Activated CD8-positive, alpha-beta memory T cell treated with anti-CD3 and anti-CD28 coated beads for 24 hours (primary cell): ENCODE measurements at regions not wholly inside any gene's neighbourhood (a gene's known extent, or its start where the extent isn't known, plus 50 kb on each side); places are given as distances from the start of the nearest gene placed in this dataset.

ENCODE experiments used
- DNase-seq: peaks from one replicate; pipeline ENCODE4 v3.0.0-alpha.2; 2020

DNA sequence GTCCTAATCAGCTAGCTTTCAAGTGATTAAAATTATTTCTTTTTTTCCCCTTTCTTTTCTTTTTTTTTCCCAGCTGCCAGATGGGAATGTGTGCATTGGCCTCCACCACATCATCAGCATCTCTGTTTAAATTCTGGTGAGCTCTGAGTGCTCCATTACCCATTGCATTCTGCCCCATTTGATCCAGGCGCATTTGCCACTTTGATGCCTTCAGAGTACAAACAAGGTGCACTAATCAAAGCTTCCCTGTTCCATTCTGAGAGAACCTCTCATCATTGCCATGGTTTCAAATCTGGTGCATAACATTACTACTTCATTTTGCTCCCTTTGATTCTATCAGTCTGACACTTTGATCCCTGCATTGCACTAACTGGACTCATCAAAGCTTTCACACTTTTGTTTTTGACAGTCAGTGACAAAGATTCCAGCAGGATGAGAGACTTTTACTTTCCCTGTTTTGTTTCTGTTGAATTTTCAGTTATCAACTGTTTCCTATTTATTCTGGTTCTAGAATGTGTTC lies 238.8 kb upstream of the PCDH10 start:
- no peak for DNase-seq

DNA sequence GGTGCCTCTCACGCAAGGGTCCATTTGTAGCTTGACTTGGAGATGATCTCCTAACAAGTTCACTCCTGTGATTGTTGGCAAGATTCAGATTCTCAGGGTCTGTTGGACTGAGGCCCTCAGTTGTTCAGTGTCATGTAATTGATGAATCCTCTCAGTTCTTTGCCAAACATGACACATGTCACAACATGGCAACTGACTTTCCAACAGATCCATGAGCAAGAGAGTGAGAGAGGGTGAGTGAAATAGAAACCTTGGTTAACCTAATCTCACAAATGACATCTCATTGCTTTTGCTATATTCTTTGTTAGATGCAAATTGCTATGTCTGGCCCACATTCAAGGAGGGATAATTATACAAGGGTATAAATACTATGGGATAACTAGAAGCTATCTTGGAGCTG lies 231.0 kb upstream of the PCDH10 start:
- DNase-seq, result no peak

DNA sequence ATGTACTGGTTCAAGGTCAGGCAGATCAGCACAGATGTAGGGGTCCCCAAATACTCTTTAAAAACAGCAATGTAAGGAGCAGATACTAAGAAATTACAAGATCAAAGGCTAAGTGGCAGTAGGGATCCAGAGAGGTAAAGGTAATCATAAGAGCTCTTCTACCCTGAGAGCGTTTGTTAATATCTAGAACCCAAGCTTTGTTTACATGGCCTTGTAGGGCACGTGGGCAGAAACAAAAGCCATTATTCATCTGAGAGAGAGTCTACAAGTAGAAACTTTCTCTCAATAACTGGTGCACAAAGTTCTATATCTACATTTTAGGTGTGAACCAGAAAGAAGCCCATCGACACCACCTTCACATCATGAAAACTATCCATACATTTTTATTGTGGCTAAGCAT lies 225.6 kb upstream of the PCDH10 start:
- DNase-seq, result no peak

DNA sequence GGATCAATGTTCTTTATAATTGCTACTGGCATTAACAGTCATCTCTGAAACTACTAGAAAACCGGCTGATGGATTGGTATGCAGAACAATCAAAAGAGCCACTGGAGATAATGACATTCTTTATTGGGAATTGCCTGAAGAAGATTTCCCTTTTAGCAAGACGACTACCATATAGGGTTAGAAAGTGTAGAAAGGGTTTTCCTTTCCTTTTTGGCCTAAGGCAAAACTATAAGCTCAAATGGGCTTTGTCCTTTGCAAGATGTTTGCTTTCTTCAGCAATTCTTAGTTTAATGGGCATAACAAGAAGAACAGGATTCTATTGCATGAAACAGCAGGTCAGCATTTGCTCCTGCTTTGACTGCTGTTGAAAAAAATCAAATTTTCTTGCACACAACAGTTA lies 214.2 kb upstream of the PCDH10 start:
- DNase-seq, result no peak

DNA sequence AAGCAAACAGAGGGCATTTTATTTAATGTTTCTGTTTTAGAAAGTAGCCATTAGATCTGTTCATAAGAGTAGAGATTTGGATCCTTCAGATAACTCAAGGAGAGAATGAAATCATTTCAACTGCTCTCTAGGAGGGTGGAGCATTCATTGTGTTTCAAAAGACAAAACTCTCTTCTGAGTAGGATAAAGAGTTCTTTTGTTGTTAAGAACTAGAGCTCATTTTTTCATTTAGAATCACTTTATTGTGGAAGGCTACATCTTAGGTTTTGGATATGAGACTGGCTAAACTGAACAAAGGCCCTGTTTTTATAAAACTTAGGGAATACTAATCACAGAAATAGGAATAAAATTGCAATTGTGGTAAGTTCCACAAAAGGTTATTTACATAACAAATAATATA lies 193.9 kb upstream of the PCDH10 start:
- no peak for DNase-seq

DNA sequence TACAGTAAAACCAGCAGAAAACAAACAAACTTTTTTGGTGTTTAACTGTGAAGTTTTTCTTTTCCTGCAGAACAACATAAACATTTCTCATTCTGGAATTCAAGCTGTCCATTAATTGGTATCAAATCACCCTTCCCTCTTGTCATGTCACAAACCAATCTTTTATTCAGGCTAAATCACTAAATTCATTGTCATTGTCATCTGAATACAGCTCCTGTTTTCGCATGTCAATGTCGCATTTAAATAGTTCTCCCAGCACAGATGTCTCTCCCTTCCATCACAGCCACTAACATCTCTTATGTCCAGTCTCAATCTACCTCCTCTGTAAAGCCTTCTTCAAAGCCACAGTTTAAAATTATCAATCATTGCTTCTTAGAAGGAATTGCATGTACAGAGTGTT lies 192.1 kb upstream of the PCDH10 start:
- DNase-seq, result no peak

DNA sequence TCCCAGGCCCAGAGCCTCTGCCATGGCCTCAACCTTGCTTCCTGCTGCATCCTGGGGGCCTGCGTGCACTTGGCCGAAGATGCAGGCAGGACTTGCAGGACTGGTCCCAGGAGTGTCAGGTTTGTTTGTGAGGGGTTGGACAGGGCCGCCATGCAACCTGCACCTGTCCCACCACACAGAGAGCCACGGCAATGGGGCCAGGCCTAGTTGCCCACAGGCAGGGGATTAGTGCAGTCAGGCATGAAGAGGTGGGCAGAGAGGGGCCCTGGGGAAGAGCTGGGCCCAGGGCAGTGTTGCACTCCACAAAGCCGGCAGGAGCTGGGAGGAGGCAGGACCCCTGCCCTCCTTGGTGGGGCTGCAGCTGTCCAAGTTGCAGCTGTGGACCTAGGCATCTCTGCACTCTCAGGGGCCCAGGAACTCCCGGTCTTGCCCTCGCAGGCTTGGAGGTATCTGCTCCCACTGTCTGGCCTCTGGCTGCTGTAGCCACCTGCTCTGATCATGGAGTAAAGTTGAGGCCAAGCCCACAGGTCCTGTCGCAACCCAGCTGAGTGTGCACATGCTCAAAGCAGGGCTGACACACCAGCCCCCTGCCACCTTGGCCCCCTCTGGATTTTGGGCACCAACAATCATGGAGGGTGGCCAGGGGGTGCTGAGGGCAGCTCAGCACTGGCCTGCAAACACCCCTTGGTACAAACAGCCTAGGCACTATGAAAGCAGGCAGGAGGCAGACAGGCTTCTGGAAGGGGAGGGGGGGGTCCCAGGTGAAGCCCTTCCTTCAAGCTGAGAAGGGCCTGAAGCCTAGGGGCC lies 190.4 kb upstream of the PCDH10 start:
- no peak for DNase-seq

DNA sequence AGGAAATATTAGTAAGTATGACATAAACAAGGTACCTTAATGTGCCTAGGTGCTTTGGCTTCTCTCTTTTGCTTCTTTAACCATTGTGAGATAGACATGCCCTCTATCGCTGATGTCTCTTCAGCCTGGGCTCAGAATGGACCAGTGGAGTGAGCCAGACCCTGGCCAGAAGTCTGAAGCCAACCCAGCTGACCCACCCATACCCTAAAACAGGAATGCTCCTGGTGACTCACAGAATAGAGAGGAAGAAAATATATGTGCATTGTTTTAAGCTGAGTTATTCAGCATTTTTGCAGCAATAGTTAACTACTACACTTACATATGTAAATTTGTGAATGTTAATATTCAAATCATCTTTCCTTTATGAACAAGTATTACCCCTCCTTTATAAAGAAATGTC lies 167.5 kb upstream of the PCDH10 start:
- no peak for DNase-seq

DNA sequence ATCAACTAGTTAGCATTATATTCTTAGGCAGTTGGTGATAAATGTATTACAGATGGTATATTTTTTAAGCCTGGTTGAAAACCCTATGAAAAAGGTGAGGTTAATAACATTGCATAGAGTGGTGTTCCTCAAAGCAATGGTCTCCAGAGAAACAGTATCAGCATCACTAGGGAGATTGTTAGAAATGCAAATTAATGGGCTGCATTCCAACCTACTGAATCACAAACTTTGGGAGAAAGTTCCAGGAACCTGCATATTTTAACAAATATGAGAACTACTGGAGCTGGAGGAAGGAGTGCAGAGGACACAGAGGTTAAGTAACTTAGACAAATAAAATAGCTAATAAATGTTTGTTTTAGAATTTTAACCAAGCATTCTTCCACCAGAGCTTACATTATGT lies 166.9 kb upstream of the PCDH10 start:
- DNase-seq, result no peak

DNA sequence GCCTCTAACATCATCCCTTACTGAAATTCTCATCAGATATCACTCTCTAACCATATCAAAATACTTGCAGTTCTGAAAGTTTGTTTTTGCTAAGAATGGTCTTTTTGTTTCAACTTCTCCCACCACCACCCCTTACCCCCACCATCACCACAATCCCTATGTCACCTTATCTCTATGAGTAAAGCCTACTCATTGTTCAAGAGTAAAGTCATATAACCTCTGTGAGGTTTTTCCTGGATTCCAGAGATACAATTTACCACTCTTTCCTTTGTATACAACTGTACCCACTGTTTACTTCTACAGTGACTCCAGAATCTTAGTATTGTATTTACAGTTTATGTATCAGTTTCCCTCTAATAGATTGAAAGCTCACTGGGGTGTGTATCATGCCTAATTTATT lies 158.0 kb upstream of the PCDH10 start:
- no peak for DNase-seq

DNA sequence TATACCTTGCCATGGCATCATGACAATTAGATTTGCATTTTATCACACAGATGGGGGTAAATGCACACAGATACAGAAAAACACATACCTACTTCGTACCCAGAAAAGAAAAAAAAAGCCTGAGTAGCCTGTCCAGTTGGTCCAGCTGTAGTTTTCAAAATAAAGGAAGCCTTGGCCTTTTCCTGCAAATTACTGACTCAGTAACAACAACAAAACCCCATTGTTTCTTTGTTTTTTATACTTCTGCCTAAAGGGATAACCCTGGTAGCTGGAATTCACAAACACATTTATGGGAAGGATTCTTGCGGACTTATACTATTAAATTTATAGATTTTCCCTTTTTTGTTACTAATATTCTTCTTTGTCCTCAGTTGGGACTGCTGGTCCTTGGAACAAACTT lies 156.4 kb upstream of the PCDH10 start:
- no peak for DNase-seq

DNA sequence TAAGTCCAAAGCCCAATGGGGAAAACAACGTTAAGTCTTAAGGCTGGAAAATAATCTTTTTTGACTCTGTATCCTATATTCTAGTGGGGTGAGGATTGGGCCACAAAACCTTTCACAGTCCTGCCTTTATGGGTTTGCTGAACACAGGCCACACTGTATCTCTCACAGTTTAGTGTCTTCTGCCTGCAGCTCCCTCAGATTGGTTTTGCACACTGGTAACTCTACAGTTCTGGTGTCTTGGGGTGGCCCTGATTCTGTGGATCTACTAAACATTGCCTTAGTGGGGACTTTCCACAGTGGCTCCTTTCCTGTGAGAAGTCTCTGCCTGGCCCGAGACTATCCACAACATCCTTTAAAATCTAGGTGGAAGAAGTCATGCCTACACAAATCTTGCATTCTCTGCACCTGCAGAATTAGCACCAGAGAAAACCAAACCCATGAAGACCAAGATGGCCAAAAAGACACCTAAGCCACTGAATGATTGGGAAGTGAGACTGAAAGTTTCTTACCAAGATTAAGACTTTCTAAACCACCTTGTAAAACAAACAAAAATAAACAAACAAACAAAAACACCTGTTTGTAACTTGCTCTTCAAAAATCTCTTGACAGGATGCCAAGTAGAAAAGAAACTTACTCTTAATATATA lies 150.4 kb upstream of the PCDH10 start:
- no peak for DNase-seq

DNA sequence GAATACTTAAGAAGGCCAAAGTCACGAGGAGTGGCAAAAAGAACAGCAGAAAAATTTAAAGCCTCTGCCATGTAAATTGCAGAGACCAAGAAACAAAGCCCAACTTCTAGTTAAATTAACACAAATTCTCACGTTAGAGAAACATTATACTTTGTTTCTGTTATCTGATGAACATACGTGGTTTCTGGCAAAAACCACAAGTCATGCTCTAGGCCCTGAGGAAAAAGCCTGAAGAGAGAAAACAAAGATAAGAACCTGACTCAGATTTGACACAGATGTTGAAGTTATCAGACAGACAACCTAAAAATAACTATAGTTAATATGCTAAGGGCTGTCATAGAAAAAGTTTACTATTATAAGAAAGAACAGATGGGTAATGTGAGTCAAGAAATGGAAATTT lies 149.1 kb upstream of the PCDH10 start:
- DNase-seq, result no peak

DNA sequence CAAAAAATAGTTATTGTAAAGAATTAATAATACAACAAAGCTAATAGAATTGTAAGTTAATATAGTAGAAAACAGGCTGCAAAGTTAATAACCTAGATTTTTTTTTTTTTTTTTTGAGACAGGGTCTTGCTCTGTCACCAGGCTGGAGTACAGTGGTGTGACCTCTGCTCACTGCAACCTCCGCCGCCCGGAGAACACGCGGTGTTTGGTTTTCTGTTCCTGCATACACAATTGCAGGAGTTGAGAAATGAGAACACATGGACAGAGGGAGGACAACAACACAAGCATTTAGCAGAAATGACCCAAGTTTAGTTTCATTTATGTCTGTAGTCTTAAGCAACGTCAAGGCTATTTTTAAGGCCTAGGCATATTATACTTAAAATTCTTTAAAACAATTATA lies 145.9 kb upstream of the PCDH10 start:
- DNase-seq, result no peak

DNA sequence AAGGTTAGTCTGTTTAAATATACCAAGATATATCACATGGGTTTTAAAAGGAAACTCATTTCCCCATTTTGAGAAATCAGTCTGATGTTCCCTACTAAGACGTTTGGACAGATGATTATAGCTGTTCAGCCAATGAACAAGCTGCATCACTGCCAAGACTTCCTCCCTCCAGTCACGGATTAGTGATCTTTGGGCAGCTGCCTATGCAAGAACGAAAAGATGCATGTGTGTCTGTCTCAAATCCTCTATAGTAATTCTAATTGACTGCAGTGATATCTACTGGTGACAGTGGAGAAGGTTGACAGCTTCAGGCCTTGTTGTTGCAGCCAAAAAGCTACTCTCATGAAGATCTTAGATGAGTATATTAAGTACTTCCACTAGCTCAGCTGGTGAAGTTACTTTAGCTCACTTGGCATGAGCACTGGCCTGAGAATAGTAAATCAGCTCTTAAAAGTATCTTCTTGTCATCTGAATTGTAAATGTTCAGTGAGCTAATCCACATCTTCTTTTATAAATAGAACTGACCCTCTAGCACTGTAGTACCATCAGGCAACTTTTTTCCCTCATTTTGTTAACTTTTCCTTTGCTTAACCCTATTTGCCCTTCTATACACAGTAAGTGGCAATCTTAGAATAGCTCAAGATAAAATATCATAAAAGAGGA lies 134.5 kb upstream of the PCDH10 start:
- DNase-seq, result no peak

DNA sequence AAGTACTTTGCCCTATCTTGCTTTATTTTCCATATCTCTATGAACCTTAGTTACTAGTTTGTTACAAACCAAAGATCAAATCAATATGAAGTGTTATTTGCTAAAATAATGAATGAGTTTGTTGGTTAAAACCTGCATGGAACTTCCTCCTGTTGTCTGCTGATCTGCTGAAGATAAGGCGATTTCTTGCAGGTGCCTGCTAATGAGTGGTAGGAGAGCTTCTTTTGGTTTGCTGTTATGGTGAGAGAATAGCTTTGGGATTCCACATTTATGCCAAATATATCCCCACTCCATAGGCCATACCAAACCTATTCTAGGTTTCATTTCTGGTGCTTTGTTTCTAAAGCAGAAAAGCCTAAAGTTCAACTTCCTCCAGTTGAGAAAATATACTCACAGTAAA lies 103.8 kb upstream of the PCDH10 start:
- DNase-seq, result no peak

DNA sequence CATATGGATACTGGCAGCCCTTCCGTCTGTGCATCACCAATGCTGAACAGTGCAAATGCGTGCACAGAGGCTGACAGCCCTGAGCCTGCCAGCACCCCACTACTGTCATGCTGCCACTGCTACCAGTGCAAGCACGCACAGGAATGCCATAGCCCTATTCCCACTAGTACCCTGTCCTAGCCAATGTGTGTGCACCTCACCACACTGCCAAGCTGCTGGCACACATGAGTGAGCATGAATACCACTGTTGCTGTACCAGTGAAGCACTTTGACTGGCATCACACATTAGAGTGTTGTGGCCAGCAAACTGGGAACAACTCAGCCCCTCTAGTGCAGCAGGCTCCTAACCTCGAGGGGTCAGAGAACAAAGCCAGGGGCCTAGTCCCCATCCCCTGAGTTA lies 102.9 kb upstream of the PCDH10 start:
- DNase-seq, result no peak

DNA sequence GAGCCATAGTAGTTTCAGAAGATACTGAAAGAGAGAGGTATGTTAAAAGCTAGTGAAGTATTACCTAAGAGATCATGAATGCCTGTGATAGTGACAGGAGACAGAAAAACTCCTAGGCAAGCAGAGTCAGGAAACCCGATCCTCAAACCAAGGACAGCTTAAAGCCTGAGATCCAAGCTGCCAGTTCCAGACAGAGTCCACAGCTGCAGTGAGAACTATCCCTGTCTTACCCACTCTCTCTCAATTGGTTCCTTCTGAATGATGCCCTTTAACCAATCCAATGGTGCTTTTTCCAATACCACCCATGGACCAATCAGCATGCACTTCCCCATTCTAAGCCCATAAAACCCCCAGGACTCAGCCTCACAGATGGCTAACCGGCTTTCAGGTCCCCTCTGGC lies 90.4 kb upstream of the PCDH10 start:
- DNase-seq, result no peak

DNA sequence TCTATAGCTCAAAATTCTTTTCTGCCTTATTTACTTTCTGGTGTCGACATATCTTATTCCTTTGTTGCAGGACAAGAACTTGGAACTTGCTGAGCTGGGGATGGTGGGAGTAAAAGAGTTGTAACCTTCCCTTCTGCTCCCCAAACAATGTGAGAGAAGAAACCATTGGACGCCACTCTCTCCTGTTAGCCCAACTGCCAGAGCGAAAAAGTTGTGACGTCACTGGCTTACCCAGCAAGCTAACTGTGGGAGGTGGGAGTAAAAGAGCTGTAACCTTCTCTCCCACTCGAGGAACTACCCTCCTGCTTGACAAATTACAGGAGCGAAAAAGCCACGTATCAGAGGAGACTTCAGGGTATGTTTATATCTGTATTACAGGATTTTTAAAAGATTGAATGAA lies 90.0 kb upstream of the PCDH10 start:
- DNase-seq, result no peak

DNA sequence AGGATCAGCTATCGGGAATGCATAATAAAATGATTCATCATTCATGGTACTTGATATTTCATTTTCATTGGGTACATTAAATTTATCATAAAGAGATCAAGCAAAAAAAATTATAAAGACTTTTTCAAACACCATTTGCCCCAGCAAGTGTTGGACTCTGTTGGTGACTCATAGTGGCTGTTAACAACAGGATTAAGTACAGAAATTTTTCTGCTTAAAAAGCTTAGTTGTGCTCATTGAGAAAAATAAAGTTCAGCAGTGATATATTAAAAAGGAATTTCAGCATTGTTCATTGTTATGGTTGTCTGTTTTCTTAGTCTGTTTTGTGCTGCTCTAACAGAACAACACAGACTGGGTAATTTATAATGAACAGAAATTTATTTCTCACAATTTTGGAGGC lies 86.2 kb upstream of the PCDH10 start:
- DNase-seq, result no peak

DNA sequence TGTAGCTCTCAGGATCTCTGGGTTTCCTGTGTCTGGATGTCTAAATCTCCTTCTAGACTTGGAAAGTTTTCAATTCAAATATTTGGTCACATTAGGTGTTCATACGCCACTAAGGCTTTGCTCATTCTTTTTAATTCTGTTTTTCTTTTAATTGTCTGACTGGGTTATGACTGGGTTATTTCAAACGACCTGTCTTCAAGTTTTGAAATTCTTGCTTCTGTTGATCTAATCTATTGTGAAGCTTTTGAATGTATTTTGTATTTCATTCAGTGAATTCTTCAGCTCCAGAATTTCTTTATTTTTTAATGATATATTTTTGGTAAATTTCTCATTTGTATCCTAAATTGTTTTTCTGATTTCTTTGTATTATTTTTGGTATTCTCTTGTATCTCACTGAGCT lies 81.0 kb upstream of the PCDH10 start:
- DNase-seq, result no peak

DNA sequence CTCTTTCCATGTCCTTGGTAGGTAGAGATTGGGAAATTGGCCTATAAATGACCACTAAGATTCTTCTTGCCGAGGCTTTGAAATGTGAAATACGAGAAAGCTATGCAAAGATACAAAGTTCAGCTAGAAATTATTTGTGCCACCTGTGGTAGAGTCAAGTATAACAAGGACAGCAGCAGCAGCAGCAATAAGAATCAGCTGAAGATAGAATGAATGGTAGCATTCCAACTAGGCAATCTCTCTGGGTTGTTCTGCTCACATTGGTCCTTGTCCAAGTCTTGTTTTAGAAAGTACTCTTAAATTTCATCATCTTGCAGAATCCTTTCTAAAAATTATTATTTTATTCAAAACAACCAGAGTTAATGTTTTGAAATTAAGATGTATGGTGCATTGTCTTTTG lies 67.8 kb upstream of the PCDH10 start:
- DNase-seq, result no peak

DNA sequence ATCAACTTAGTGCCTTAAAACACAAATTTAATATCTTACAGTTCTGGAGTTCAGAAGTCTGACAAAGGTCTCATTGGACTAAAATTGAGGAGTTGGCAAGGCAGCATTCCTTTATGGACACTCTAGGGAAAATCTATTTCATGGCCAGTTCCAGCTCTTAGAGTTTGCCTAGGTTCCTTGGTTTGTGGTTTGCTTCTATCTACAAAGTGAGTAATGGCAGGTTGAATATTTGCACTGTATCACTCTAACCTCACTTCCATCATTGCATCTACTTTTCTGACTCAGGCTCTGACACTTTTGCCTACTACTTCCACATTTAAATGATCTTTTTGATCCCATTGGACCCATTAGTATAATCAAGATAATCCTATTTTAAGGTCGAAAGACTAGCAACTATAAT lies 64.7 kb upstream of the PCDH10 start:
- DNase-seq, result no peak

DNA sequence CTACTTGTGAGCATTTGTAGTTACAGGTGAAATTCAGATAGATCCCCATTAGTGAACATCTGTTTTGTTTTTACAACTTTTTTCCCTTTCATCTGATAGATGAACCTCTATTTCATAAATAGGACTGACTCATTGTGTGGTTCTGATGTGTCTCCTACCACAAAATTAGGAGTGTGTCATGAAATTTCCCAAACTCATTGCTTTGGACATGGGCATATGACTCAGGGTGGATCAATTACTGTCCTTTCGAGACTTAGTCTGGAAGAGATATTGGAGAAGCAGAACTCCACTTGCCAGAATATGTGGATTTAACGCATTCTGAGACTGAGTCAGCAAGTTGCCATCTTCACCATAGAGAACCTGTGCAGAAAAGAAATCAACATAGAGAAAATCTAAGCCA lies 53.5 kb upstream of the PCDH10 start:
- DNase-seq, result no peak
